22Rv1 (cell line): ENCODE measurements at regions not wholly inside any gene's neighbourhood (a gene's known extent, or its start where the extent isn't known, plus 50 kb on each side); places are given as distances from the start of the nearest gene placed in this dataset.

ENCODE experiments used
- CTCF ChIP-seq: fragments of 450-650 bp; IDR thresholded peaks from 2 replicates; pipeline ENCODE4 v1.5.1; 2017; ENCODE audit warnings: mild to moderate bottlenecking
- ZFX ChIP-seq: fragments of 450-650 bp; IDR thresholded peaks from 2 replicates; pipeline ENCODE4 v1.6.1; 2017; ENCODE audit warnings: antibody characterized with exemption, borderline replicate concordance

- TF ChIP-seq CTCF = no peak
- no peak for TF ChIP-seq ZFX
Measured at GRCh38 chr21:20554785-20555184, 443.4 kb upstream of the NCAM2 start.
